H1 (cell line): ENCODE measurements at regions not wholly inside any gene's neighbourhood (a gene's known extent, or its start where the extent isn't known, plus 50 kb on each side); places are given as distances from the start of the nearest gene placed in this dataset.

Experiments
- CTCF ChIA-PET: fragments of 300-600 bp; sonication (Branson Sonifier 250); formaldehyde crosslinking; loops from one replicate; lab custom pipeline; 2021; ENCODE audit not compliant: partially characterized antibody; lab: Charles Lee
- POLR2A ChIA-PET: fragments of 300-600 bp; sonication (Branson Sonifier 250); formaldehyde crosslinking; loops from one replicate; lab custom pipeline; 2021; ENCODE audit warnings: inconsistent platforms; ENCODE audit not compliant: partially characterized antibody; lab: Charles Lee
- DNase-seq, 2 experiments: peaks; one replicate each; pipeline versions ENCODE4 v3.0.0 to v3.0.0-alpha.2; 2010 to 2022; ENCODE audit warnings: low spot score in 2 of 2, low read depth in 1 of 2, mixed read lengths in 1 of 2
- FAIRE-seq: peaks from 2 replicates; lab custom pipeline; 2011; peaks lifted over from hg19 to GRCh38; lab: Jason Lieb, UNC
- H2AFZ ChIP-seq: 2 replicates; pipeline ENCODE4 v1.8.1; 2012; ENCODE audit warnings: low read length, inconsistent platforms
- H2AK5ac ChIP-seq: 2 replicates; pipeline ENCODE4 v1.6.1; 2013; ENCODE audit warnings: low read depth, low read length
- H2BK120ac ChIP-seq: replicated peaks from 2 replicates; pipeline ENCODE3; 2013; ENCODE audit warnings: low read depth, low read length, inconsistent platforms
- H2BK12ac ChIP-seq: 2 replicates; pipeline ENCODE4 v1.6.1; 2013; ENCODE audit warnings: low read depth, low read length
- H2BK15ac ChIP-seq: 2 replicates; pipeline ENCODE4 v1.6.1; 2013; ENCODE audit warnings: low read length
- H2BK20ac ChIP-seq: 2 replicates; pipeline ENCODE4 v1.6.1; 2013; ENCODE audit warnings: low read length
- H2BK5ac ChIP-seq: 2 replicates; pipeline ENCODE4 v1.6.1; 2013; ENCODE audit warnings: low read depth, low read length
- H3K14ac ChIP-seq: 2 replicates; pipeline ENCODE4 v1.6.1; 2013; ENCODE audit warnings: inconsistent platforms; ENCODE audit not compliant: insufficient read length
- H3K18ac ChIP-seq: 2 replicates; pipeline ENCODE4 v1.6.1; 2013; ENCODE audit warnings: low read length; ENCODE audit errors: extremely low read depth
- H3K23ac ChIP-seq: 2 replicates; pipeline ENCODE4 v1.6.1; 2013; ENCODE audit warnings: inconsistent platforms; ENCODE audit not compliant: insufficient read length
- H3K23me2 ChIP-seq: 2 replicates; pipeline ENCODE4 v1.6.1; 2013; ENCODE audit warnings: low read depth, low read length
- H3K27ac ChIP-seq: 2 replicates; pipeline ENCODE4 v1.6.1; 2011; ENCODE audit warnings: low read depth, low read length, inconsistent platforms
- H3K27me3 ChIP-seq, 4 experiments: replicated peaks in 1 of 4; 1 replicate in 1 of 4; 2 replicates in 3 of 4; pipeline versions ENCODE4 v1.6.1 to v1.8.1; 2011 to 2013; ENCODE audit warnings: low read length in 3 of 4, mild to moderate bottlenecking in 3 of 4, inconsistent platforms in 2 of 4, mixed read lengths in 2 of 4, moderate library complexity in 1 of 4; ENCODE audit not compliant: control insufficient read depth in 3 of 4, insufficient read depth in 3 of 4; ENCODE audit errors: extremely low read depth in 1 of 4
- H3K36me3 ChIP-seq, 4 experiments: 2 replicates each; pipeline versions ENCODE4 v1.6.1 to v1.8.1; 2011 to 2013; ENCODE audit warnings: mild to moderate bottlenecking in 4 of 4, low read length in 3 of 4, moderate library complexity in 2 of 4, control low read depth in 1 of 4, inconsistent platforms in 1 of 4; ENCODE audit not compliant: insufficient read depth in 4 of 4, control insufficient read depth in 2 of 4
- H3K4ac ChIP-seq: replicated peaks from 2 replicates; pipeline ENCODE3; 2013; ENCODE audit warnings: low read length, low read depth, mixed read lengths, inconsistent platforms; ENCODE audit not compliant: insufficient read length
- H3K4me1 ChIP-seq, 4 experiments: replicated peaks in 1 of 4; 1 replicate in 1 of 4; 2 replicates in 3 of 4; pipeline versions ENCODE4 v1.6.1 to v1.8.1; 2011 to 2013; ENCODE audit warnings: low read length in 3 of 4, inconsistent platforms in 2 of 4, mixed read lengths in 1 of 4; ENCODE audit not compliant: insufficient read depth in 4 of 4, control insufficient read depth in 3 of 4
- H3K4me2 ChIP-seq, 2 experiments: 2 replicates each; pipeline versions ENCODE4 v1.6.1 to v1.8.1; 2011 to 2013; ENCODE audit warnings: low read depth in 2 of 2, low read length in 2 of 2, control low read depth in 1 of 2, inconsistent platforms in 1 of 2, mild to moderate bottlenecking in 1 of 2; ENCODE audit not compliant: insufficient read depth in 1 of 2
- H3K4me3 ChIP-seq, 4 experiments: fragments of 200-600, 300-600 bp in 1 of 4; sonication (generic), shearing (Covaris generic), sonication (Bioruptor Twin) in 1 of 4; 2 replicates each; pipeline versions ENCODE4 v1.5.1 to v1.8.1; 2011 to 2016; ENCODE audit warnings: low read length in 4 of 4, low read depth in 3 of 4, control low read depth in 2 of 4, inconsistent platforms in 2 of 4, mild to moderate bottlenecking in 2 of 4, mixed read lengths in 1 of 4, moderate library complexity in 1 of 4; ENCODE audit not compliant: insufficient read depth in 2 of 4; ENCODE audit errors: extremely low read depth in 1 of 4
- H3K56ac ChIP-seq: replicated peaks from 2 replicates; pipeline ENCODE3; 2013; ENCODE audit warnings: low read depth, mild to moderate bottlenecking, mixed read lengths, low read length, inconsistent platforms; ENCODE audit not compliant: insufficient read length
- H3K79me1 ChIP-seq: 2 replicates; pipeline ENCODE4 v1.6.1; 2013; ENCODE audit warnings: low read depth, low read length, control low read depth
- H3K79me2 ChIP-seq, 2 experiments: 2 replicates each; pipeline versions ENCODE4 v1.6.1 to v1.8.1; 2012 to 2013; ENCODE audit warnings: low read length in 2 of 2, mild to moderate bottlenecking in 2 of 2, inconsistent platforms in 1 of 2; ENCODE audit not compliant: insufficient read depth in 2 of 2, control insufficient read depth in 1 of 2
- H3K9ac ChIP-seq, 4 experiments: replicated peaks in 1 of 4; 1 replicate in 1 of 4; 2 replicates in 3 of 4; pipeline versions ENCODE4 v1.6.1 to v1.8.1; 2011 to 2013; ENCODE audit warnings: low read depth in 3 of 4, low read length in 3 of 4, control low read depth in 2 of 4, mild to moderate bottlenecking in 2 of 4, moderate library complexity in 2 of 4, inconsistent platforms in 1 of 4; ENCODE audit errors: extremely low read depth in 1 of 4
- H3K9me3 ChIP-seq, 2 experiments: 2 replicates each; pipeline versions ENCODE4 v1.6.1 to v1.8.1; 2012 to 2013; ENCODE audit warnings: mild to moderate bottlenecking in 2 of 2, moderate library complexity in 2 of 2, control low read depth in 1 of 2, inconsistent platforms in 1 of 2, low read depth in 1 of 2, low read length in 1 of 2, mixed read lengths in 1 of 2; ENCODE audit not compliant: insufficient read depth in 2 of 2
- H4K20me1 ChIP-seq, 2 experiments: replicated peaks in 1 of 2; 2 replicates each; pipeline versions ENCODE3 to v1.8.1; 2011 to 2013; ENCODE audit warnings: inconsistent platforms in 2 of 2, low read length in 2 of 2, mild to moderate bottlenecking in 1 of 2; ENCODE audit not compliant: insufficient read depth in 2 of 2, control insufficient read depth in 1 of 2
- H4K5ac ChIP-seq: 2 replicates; pipeline ENCODE4 v1.6.1; 2013; ENCODE audit warnings: low read length, low read depth, mixed read lengths, inconsistent platforms; ENCODE audit not compliant: insufficient read length
- H4K8ac ChIP-seq: 2 replicates; pipeline ENCODE4 v1.8.0; 2013; ENCODE audit warnings: mild to moderate bottlenecking, moderate library complexity, low read length, inconsistent platforms; ENCODE audit not compliant: insufficient read depth; ENCODE audit errors: extremely low read depth
- H4K91ac ChIP-seq: replicated peaks from 2 replicates; pipeline ENCODE3; 2013; ENCODE audit warnings: low read length, mixed read lengths, inconsistent platforms; ENCODE audit not compliant: insufficient read length
- E2F6 ChIP-seq: IDR thresholded peaks from 2 replicates; pipeline ENCODE4 v1.6.1; 2012; ENCODE audit warnings: inconsistent platforms
- FOSL1 ChIP-seq: IDR thresholded peaks from 2 replicates; pipeline ENCODE4 v1.6.1; 2011; ENCODE audit warnings: mild to moderate bottlenecking, low read depth, low read length, moderate library complexity; ENCODE audit not compliant: insufficient read depth
- RAD21 ChIP-seq, 2 experiments: IDR thresholded peaks in 1 of 2; conservative IDR thresholded peaks in 1 of 2; 2 replicates each; pipeline ENCODE4 v1.6.1; 2011; ENCODE audit warnings: low read depth in 2 of 2, low read length in 2 of 2, improper control_type of control experiment in 1 of 2, inconsistent platforms in 1 of 2, mild to moderate bottlenecking in 1 of 2, moderate library complexity in 1 of 2
- RXRA ChIP-seq: IDR thresholded peaks from 2 replicates; pipeline ENCODE4 v1.6.1; 2011; ENCODE audit warnings: low read depth, mild to moderate bottlenecking, low read length, moderate library complexity; ENCODE audit not compliant: insufficient read depth
- SIX5 ChIP-seq: IDR thresholded peaks from 2 replicates; pipeline ENCODE4 v1.6.1; 2011; ENCODE audit warnings: mild to moderate bottlenecking, low read depth, low read length
- SUZ12 ChIP-seq: fragments of 200-600 bp; sonication (generic); IDR thresholded peaks from 2 replicates; pipeline ENCODE4 v1.6.1; 2012; ENCODE audit warnings: mild to moderate bottlenecking, inconsistent platforms, low read length, moderate library complexity, mixed read lengths
- TAF1 ChIP-seq: IDR thresholded peaks from 2 replicates; pipeline ENCODE4 v1.6.1; 2011; ENCODE audit warnings: mild to moderate bottlenecking, low read depth, low read length
- TAF7 ChIP-seq: optimal IDR thresholded peaks from 2 replicates; pipeline ENCODE3; 2011; ENCODE audit warnings: low read depth, mild to moderate bottlenecking, inconsistent platforms, low read length, moderate library complexity, borderline replicate concordance
- USF2 ChIP-seq: IDR thresholded peaks from 2 replicates; pipeline ENCODE4 v1.6.1; 2011; ENCODE audit warnings: low read length, improper control_type of control experiment
- WGBS, 2 experiments: shearing (Covaris generic) in 1 of 2; methylation state at CpG; one replicate each; pipeline versions ENCODE4 v1.1.6 to v1.1.7; 2013 to 2015; ENCODE audit warnings: low lambda C conversion rate in 2 of 2, mixed read lengths in 2 of 2, inconsistent platforms in 1 of 2, low coverage in 1 of 2, missing lambda C conversion rate in 1 of 2; ENCODE audit not compliant: insufficient replicate concordance in 2 of 2, insufficient coverage in 1 of 2, insufficient read length in 1 of 2; ENCODE audit errors: extremely low coverage in 1 of 2, missing lambda C conversion rate in 1 of 2; 5-methylcytosine and 5-hydroxymethylcytosine counted together

- Histone ChIP-seq H2BK5ac (no peak overlapping the region), H3K18ac (no peak overlapping the region), H3K4me3 (no peak overlapping the region), H3K23me2 (no peaks in the 10 kb centered on the region; the same call in 1 of the 2 replicates), H3K27ac (no peak overlapping the region), H3K27me3 (no peaks in the 10 kb centered on the region), H3K4ac (no peak overlapping the region), H2BK12ac (no peak overlapping the region), H2BK20ac (no peak overlapping the region), H3K56ac (no peak overlapping the region), H3K9me3 (no peaks in the 10 kb centered on the region), H4K20me1 (no peaks in the 10 kb centered on the region), H3K79me2 (no peaks in the 10 kb centered on the region), H2AK5ac (no peak overlapping the region), H3K36me3 (no peaks in the 10 kb centered on the region), H2BK15ac (no peak overlapping the region), H4K8ac (no peak overlapping the region), H3K23ac (no peak overlapping the region), H3K4me1 (peaks cover 0 to 3% (median 0%) of the 10 kb centered on the region in 4 experiments; a peak in 1 of 7 replicates), H4K5ac (no peak overlapping the region), H4K91ac (no peak overlapping the region), H3K14ac (no peak overlapping the region), H3K4me2 (no peak overlapping the region), H2AFZ (no peak overlapping the region), H3K79me1 (no peaks in the 10 kb centered on the region), H2BK120ac (no peak overlapping the region), H3K9ac (no peak overlapping the region)
- DNase-seq: no peak
- CTCF ChIA-PET: interaction anchor here (1.2 kb wide), 2 partner anchors 14 to 30 kb away, joined by 3 read pairs; no protein-coding TSS in a partner anchor
- no peak for FAIRE-seq
- WGBS, 2 experiments: 81% methylated on average over 1 of the region's 1 CpG; no CpG with 5 or more reads in 1 of the 2 experiments
- POLR2A ChIA-PET: no interaction called here
- TF ChIP-seq RXRA: no peak
- TF ChIP-seq E2F6: no peak
- no peak for TF ChIP-seq SUZ12
- no peak for TF ChIP-seq SIX5
- no peak for TF ChIP-seq TAF7
- no peak for TF ChIP-seq TAF1
- no peak for TF ChIP-seq FOSL1
- no peak for TF ChIP-seq RAD21 (IDR thresholded peaks at IDR 0.05 in 1 of 2, conservative IDR thresholded peaks at IDR 0.05 in 1 of 2; ENCODE audit: low read depth in 2 of 2, low read length in 2 of 2)
- no peak for TF ChIP-seq USF2
These were observed 358.1 kb upstream of the PIK3R1 start for GRCh38 chr5:67857502-67857901.
